ENCODE measurements at regions not wholly inside any gene's neighbourhood (a gene's known extent, or its start where the extent isn't known, plus 50 kb on each side); places are given as distances from the start of the nearest gene placed in this dataset.

DNA sequence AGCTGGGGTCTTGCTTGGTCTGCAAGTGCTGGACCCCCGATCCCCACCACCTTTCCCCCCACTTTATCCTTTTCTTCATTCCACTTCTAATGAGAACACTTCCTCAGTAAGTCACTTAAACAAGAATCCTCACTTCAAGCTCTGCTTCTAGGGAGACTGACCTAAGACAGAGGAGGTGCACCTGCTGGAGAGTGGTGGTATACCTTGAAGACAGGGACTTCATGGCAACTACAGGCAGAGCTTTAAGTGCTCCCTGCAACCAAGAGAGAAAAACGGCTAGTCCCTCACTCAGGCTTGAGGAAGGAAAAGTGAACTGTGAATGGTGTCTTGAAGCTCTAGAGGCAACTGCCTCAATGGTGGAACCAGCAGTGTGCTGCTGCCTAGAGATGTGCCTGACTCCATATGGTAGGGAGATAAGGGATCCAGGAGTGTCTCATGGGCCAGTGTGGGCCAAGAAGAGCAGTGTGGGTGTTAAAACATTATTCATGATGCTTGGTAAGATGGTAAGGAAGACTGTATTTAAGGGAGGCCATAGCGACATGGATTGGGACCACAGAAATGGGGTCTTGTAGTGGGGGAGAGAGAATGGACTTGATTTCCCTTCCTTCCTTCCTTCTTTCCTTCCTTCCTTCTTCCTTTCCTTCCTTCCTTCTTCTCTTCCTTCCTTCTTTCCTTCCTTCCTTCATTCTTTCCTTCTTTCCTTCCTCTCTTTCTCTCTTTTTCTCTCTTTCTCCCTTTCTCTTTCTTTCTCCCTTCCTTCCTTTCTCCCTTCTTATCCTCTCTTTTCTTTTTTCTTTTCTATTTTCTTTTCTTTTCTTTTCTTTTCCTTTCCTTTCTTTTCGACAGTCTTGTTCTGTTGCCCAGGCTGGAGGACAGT lies 96.2 kb upstream of the NAP1L1 start:
- no peak for TF ChIP-seq EZH2phosphoT487 (IDR thresholded peaks at IDR 0.05; ENCODE audit: borderline replicate concordance, low read length)
- TF ChIP-seq, protein P1, sequence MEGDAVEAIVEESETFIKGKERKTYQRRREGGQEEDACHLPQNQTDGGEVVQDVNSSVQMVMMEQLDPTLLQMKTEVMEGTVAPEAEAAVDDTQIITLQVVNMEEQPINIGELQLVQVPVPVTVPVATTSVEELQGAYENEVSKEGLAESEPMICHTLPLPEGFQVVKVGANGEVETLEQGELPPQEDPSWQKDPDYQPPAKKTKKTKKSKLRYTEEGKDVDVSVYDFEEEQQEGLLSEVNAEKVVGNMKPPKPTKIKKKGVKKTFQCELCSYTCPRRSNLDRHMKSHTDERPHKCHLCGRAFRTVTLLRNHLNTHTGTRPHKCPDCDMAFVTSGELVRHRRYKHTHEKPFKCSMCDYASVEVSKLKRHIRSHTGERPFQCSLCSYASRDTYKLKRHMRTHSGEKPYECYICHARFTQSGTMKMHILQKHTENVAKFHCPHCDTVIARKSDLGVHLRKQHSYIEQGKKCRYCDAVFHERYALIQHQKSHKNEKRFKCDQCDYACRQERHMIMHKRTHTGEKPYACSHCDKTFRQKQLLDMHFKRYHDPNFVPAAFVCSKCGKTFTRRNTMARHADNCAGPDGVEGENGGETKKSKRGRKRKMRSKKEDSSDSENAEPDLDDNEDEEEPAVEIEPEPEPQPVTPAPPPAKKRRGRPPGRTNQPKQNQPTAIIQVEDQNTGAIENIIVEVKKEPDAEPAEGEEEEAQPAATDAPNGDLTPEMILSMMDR (IDR thresholded peaks at IDR 0.05; ENCODE audit: low read depth, low read length, poor library complexity, severe bottlenecking) = no peak
- Histone ChIP-seq H3K27me3 (ENCODE audit: control insufficient read depth, low read length) (0 out of 2 replicates have a peak, but pooled peaks cover 4% of the 10 kb centered on the region), H3K9me2 (replicated peaks; ENCODE audit: control insufficient read depth, low read length) (no peaks in the 10 kb centered on the region), H3K9me3 (ENCODE audit: control insufficient read depth, insufficient read depth, low read length) (no peaks in the 10 kb centered on the region), H3K79me2 (ENCODE audit: control insufficient read depth, low read length) (no peaks in the 10 kb centered on the region), H3K36me3 (ENCODE audit: control insufficient read depth, low read length) (no peaks in the 10 kb centered on the region), H3K4me1 (ENCODE audit: control insufficient read depth, low read length) (no peaks in the 10 kb centered on the region), H3K27ac (ENCODE audit: low read depth, low read length) (no peak overlapping the region), H3K4me2 (ENCODE audit: low read length) (no peak overlapping the region), H3K4me3 (ENCODE audit: low read length) (no peak overlapping the region), H4K20me1 (ENCODE audit: control insufficient read depth, insufficient read depth, low read depth, low read length) (no peaks in the 10 kb centered on the region), H3F3A (ENCODE audit: control insufficient read depth, insufficient read depth) (no peaks in the 10 kb centered on the region)

DNA sequence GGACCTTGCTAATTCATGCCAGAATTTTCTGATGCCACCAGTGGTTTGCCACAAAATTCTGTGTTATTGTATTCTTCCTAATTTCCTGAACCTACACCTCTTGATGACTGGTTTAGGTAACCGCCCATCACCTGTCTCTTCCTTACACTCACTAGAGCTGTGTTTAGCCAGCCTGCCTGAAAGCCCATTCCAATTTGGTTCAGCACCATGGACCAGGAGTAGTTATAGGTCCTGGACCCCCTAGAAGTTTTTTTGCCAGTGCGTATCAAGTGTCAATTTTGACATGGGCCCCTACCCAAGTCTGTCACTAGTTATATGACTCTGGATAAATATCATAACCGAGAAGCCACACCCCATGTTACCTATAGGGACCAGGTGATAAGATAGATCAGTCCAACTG lies 94.0 kb upstream of the NAP1L1 start:
- Histone ChIP-seq H3K27me3 (ENCODE audit: control insufficient read depth, low read length) (0 out of 2 replicates have a peak, but pooled peaks cover 2% of the 10 kb centered on the region), H3K9me3 (ENCODE audit: control insufficient read depth, insufficient read depth, low read length) (no peaks in the 10 kb centered on the region), H3F3A (ENCODE audit: control insufficient read depth, insufficient read depth) (no peaks in the 10 kb centered on the region), H3K79me2 (ENCODE audit: control insufficient read depth, low read length) (no peaks in the 10 kb centered on the region), H3K4me1 (ENCODE audit: control insufficient read depth, low read length) (peaks cover under 1% of the 10 kb centered on the region), H3K9me2 (replicated peaks; ENCODE audit: control insufficient read depth, low read length) (no peaks in the 10 kb centered on the region), H3K4me2 (ENCODE audit: low read length) (no peak overlapping the region), H3K4me3 (ENCODE audit: low read length) (no peak overlapping the region), H3K27ac (ENCODE audit: low read depth, low read length) (no peak overlapping the region), H3K36me3 (ENCODE audit: control insufficient read depth, low read length) (no peaks in the 10 kb centered on the region), H4K20me1 (ENCODE audit: control insufficient read depth, insufficient read depth, low read depth, low read length) (no peaks in the 10 kb centered on the region)
- TF ChIP-seq EZH2phosphoT487 (IDR thresholded peaks at IDR 0.05; ENCODE audit: borderline replicate concordance, low read length) = no peak
- TF ChIP-seq, protein P1 (IDR thresholded peaks at IDR 0.05; ENCODE audit: low read depth, low read length, poor library complexity, severe bottlenecking) = no peak

DNA sequence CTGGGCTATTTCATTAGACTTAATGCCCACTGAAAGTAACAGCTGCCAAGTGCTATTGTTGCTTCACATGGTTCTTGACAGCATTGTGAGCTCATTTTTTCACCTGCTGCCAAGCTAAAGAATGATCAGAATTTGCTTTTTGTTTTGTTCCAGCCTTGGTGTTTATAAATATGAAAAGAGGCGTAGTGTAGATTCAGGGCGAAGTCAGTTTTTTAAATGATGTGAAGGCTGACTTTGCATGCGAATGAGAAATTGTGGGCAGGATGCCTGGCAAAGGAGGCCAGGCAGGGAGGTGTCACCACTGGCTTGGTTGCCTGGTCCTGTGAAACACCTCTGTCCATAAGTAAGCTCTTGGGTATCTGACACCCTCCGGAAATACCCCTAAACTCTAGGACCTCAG lies 93.3 kb upstream of the NAP1L1 start:
- no peaks in the 10 kb centered on the region for H3K9me2 ChIP-seq (replicated peaks; ENCODE audit: control insufficient read depth, low read length)
- H3K4me3 ChIP-seq (ENCODE audit: low read length) = no peak overlapping the region
- H3K79me2 ChIP-seq (ENCODE audit: control insufficient read depth, low read length) = no peaks in the 10 kb centered on the region
- no peaks in the 10 kb centered on the region for H3F3A ChIP-seq (ENCODE audit: control insufficient read depth, insufficient read depth)
- H4K20me1 ChIP-seq (ENCODE audit: control insufficient read depth, insufficient read depth, low read depth, low read length) = no peaks in the 10 kb centered on the region
- peaks cover 6% of the 10 kb centered on the region for H3K4me1 ChIP-seq (ENCODE audit: control insufficient read depth, low read length)
- no peak overlapping the region for H3K27ac ChIP-seq (ENCODE audit: low read depth, low read length)
- no peak overlapping the region for H3K4me2 ChIP-seq (ENCODE audit: low read length)
- no peaks in the 10 kb centered on the region for H3K36me3 ChIP-seq (ENCODE audit: control insufficient read depth, low read length)
- H3K27me3 ChIP-seq (ENCODE audit: control insufficient read depth, low read length) = no peaks in the 10 kb centered on the region
- no peaks in the 10 kb centered on the region for H3K9me3 ChIP-seq (ENCODE audit: control insufficient read depth, insufficient read depth, low read length)
- TF ChIP-seq, protein P1 (IDR thresholded peaks at IDR 0.05; ENCODE audit: low read depth, low read length, poor library complexity, severe bottlenecking) = no peak
